CD4-positive, alpha-beta T cell (primary cell): ENCODE measurements at regions not wholly inside any gene's neighbourhood (a gene's known extent, or its start where the extent isn't known, plus 50 kb on each side); places are given as distances from the start of the nearest gene placed in this dataset.

ENCODE experiments used
- ATAC-seq: fragments of 200-7000 bp; cut with Tn5 transposase; one replicate; pipeline ENCODE4 v1.10.0; 2022; ENCODE audit warnings: mild to moderate bottlenecking; ENCODE audit not compliant: poor library complexity
- CTCF ChIA-PET: fragments of 350-600 bp; sonication (Branson Sonifier 250); formaldehyde crosslinking; loops from one replicate; lab custom pipeline; 2021; ENCODE audit warnings: antibody characterized with exemption, inconsistent platforms; lab: Charles Lee
- POLR2A ChIA-PET: fragments of 350-600 bp; sonication (Branson Sonifier 250); formaldehyde crosslinking; loops from one replicate; lab custom pipeline; 2021; ENCODE audit warnings: antibody characterized with exemption, inconsistent platforms; lab: Charles Lee
- DNase-seq, 14 experiments: peaks; one replicate each; pipeline ENCODE4 v3.0.0-alpha.2; 2013 to 2020; ENCODE audit warnings: mixed read lengths in 2 of 14
- H3K27ac ChIP-seq, 2 donors: one replicate each; pipeline versions ENCODE4 v1.5.1 to v1.7.0; 2013; ENCODE audit warnings: low read length in 2 of 2, low read depth in 1 of 2, mild to moderate bottlenecking in 1 of 2
- H3K27me3 ChIP-seq, 2 experiments: 1 replicate in 1 of 2; 2 replicates in 1 of 2; pipeline versions ENCODE4 v1.6.1 to v1.7.0; 2013; ENCODE audit warnings: low read length in 2 of 2, control low read depth in 1 of 2, mild to moderate bottlenecking in 1 of 2, moderate library complexity in 1 of 2; ENCODE audit not compliant: insufficient read depth in 2 of 2, control insufficient read depth in 1 of 2
- H3K36me3 ChIP-seq: one replicate; pipeline ENCODE4 v1.6.1; 2013; ENCODE audit warnings: low read length, control low read depth; ENCODE audit not compliant: insufficient read depth
- H3K4me1 ChIP-seq: one replicate; pipeline ENCODE4 v1.6.1; 2013; ENCODE audit warnings: low read length, control low read depth; ENCODE audit not compliant: insufficient read depth
- H3K4me3 ChIP-seq: one replicate; pipeline ENCODE4 v1.5.1; 2013; ENCODE audit warnings: mild to moderate bottlenecking, low read length, moderate library complexity
- H3K9me3 ChIP-seq, 2 experiments: 1 replicate in 1 of 2; 2 replicates in 1 of 2; pipeline versions ENCODE4 v1.6.1 to v1.7.0; 2013; ENCODE audit warnings: low read length in 2 of 2, mild to moderate bottlenecking in 2 of 2, control low read depth in 1 of 2, moderate library complexity in 1 of 2; ENCODE audit not compliant: control insufficient read depth in 1 of 2, insufficient read depth in 1 of 2
- H3K27ac Mint-ChIP-seq: one replicate; pipeline ENCODE4 v1.8.0; 2020; ENCODE audit warnings: mixed read lengths
- H3K27me3 Mint-ChIP-seq: one replicate; pipeline ENCODE4 v1.8.0; 2021; ENCODE audit warnings: mixed read lengths
- H3K36me3 Mint-ChIP-seq: one replicate; pipeline ENCODE4 v1.8.0; 2021; ENCODE audit warnings: low read depth, mixed read lengths
- H3K4me1 Mint-ChIP-seq: one replicate; pipeline ENCODE4 v1.8.0; 2021; ENCODE audit warnings: low read depth, mixed read lengths
- H3K4me3 Mint-ChIP-seq: one replicate; pipeline ENCODE4 v1.8.0; 2020; ENCODE audit warnings: mild to moderate bottlenecking, mixed read lengths
- H3K9me3 Mint-ChIP-seq: one replicate; pipeline ENCODE4 v1.8.0; 2020; ENCODE audit warnings: mixed read lengths
- intact Hi-C, 2 experiments: fragments of 100-400 bp; cut with DNase I in 1 of 2; cut with micrococcal nuclease in 1 of 2; formaldehyde crosslinking; loops; one replicate each; pipeline versions ENCODE4 v1.15.1 to v1.9.0; 2023 to 2025; cut with DNase I, micrococcal nuclease
- TF ChIP-seq, protein P1 (sequence below): fragments of 200-600 bp; IDR thresholded peaks from one replicate; pipeline ENCODE4 v1.8.0; 2022; ENCODE audit warnings: antibody characterized with exemption, mild to moderate bottlenecking

GRCh38 chr14:103189481-103190470 lies 66.5 kb downstream of the TNFAIP2 start:
- ATAC-seq, result no peak
- no peak for DNase-seq
- Mint-ChIP-seq H3K4me1 (peaks cover 15% of the 10 kb centered on the region), H3K27me3 (peaks cover 79% of the 10 kb centered on the region), H3K36me3 (no peaks in the 10 kb centered on the region), H3K4me3 (peak overlapping the region; percentile 60), H3K27ac (no peak overlapping the region), H3K9me3 (no peaks in the 10 kb centered on the region)
- ChIA-PET CTCF (no interaction called here), POLR2A (no interaction called here)
- no peak overlapping the region for H3K27ac ChIP-seq
- H3K4me1 ChIP-seq, result peaks cover 7% of the 10 kb centered on the region
- H3K27me3 ChIP-seq, result peaks cover 25 to 40% of the 10 kb centered on the region in 2 experiments
- no peaks in the 10 kb centered on the region for H3K36me3 ChIP-seq
- TF ChIP-seq, protein P1, sequence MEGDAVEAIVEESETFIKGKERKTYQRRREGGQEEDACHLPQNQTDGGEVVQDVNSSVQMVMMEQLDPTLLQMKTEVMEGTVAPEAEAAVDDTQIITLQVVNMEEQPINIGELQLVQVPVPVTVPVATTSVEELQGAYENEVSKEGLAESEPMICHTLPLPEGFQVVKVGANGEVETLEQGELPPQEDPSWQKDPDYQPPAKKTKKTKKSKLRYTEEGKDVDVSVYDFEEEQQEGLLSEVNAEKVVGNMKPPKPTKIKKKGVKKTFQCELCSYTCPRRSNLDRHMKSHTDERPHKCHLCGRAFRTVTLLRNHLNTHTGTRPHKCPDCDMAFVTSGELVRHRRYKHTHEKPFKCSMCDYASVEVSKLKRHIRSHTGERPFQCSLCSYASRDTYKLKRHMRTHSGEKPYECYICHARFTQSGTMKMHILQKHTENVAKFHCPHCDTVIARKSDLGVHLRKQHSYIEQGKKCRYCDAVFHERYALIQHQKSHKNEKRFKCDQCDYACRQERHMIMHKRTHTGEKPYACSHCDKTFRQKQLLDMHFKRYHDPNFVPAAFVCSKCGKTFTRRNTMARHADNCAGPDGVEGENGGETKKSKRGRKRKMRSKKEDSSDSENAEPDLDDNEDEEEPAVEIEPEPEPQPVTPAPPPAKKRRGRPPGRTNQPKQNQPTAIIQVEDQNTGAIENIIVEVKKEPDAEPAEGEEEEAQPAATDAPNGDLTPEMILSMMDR, result no peak
- intact Hi-C loops, result loop anchor here in 1 of 2 experiments (10.0 kb wide), 1 partner anchor 85 kb away; no protein-coding TSS in a partner anchor
- H3K4me3 ChIP-seq, result no peak overlapping the region
- peaks cover 0 to 6% of the 10 kb centered on the region in 2 experiments for H3K9me3 ChIP-seq

GRCh38 chr14:103190741-103191140 lies 67.5 kb downstream of the TNFAIP2 start:
- Mint-ChIP-seq H3K4me1 (peaks cover 15% of the 10 kb centered on the region), H3K36me3 (no peaks in the 10 kb centered on the region), H3K4me3 (no peak overlapping the region), H3K27me3 (peaks cover 70% of the 10 kb centered on the region), H3K27ac (no peak overlapping the region), H3K9me3 (no peaks in the 10 kb centered on the region)
- TF ChIP-seq, protein P1, result no peak
- no peak overlapping the region for H3K27ac ChIP-seq
- POLR2A ChIA-PET, result no interaction called here
- no peak overlapping the region for H3K4me3 ChIP-seq
- peaks cover 25 to 40% of the 10 kb centered on the region in 2 experiments for H3K27me3 ChIP-seq
- peaks cover 7% of the 10 kb centered on the region for H3K4me1 ChIP-seq
- intact Hi-C loops, result no loop called here
- DNase-seq (no peak), ATAC-seq (no peak)
- H3K9me3 ChIP-seq, result peaks cover 0 to 6% of the 10 kb centered on the region in 2 experiments
- CTCF ChIA-PET, result interaction anchor here (0.7 kb wide), 1 partner anchor 496 kb away, joined by 5 read pairs; no protein-coding TSS in a partner anchor
- H3K36me3 ChIP-seq, result no peaks in the 10 kb centered on the region

- Mint-ChIP-seq H3K9me3 (no peaks in the 10 kb centered on the region), H3K27me3 (peaks cover 59% of the 10 kb centered on the region), H3K36me3 (no peaks in the 10 kb centered on the region), H3K4me3 (no peak overlapping the region), H3K27ac (no peak overlapping the region), H3K4me1 (peaks cover 15% of the 10 kb centered on the region)
- H3K27ac ChIP-seq, result no peak overlapping the region
- H3K9me3 ChIP-seq, result peaks cover 0 to 6% of the 10 kb centered on the region in 2 experiments
- no peak overlapping the region for H3K4me3 ChIP-seq
- H3K4me1 ChIP-seq, result peaks cover 7% of the 10 kb centered on the region
- ChIA-PET POLR2A (no interaction called here), CTCF (no interaction called here)
- DNase-seq (no peak), ATAC-seq (no peak)
- H3K36me3 ChIP-seq, result no peaks in the 10 kb centered on the region
- peaks cover 18 to 38% of the 10 kb centered on the region in 2 experiments for H3K27me3 ChIP-seq
- TF ChIP-seq, protein P1, result no peak
- intact Hi-C loops, result no loop called here
Measured at GRCh38 chr14:103191844-103192243, 68.6 kb downstream of the TNFAIP2 start.
